ENCODE measurements at regions not wholly inside any gene's neighbourhood (a gene's known extent, or its start where the extent isn't known, plus 50 kb on each side); places are given as distances from the start of the nearest gene placed in this dataset.

DNA sequence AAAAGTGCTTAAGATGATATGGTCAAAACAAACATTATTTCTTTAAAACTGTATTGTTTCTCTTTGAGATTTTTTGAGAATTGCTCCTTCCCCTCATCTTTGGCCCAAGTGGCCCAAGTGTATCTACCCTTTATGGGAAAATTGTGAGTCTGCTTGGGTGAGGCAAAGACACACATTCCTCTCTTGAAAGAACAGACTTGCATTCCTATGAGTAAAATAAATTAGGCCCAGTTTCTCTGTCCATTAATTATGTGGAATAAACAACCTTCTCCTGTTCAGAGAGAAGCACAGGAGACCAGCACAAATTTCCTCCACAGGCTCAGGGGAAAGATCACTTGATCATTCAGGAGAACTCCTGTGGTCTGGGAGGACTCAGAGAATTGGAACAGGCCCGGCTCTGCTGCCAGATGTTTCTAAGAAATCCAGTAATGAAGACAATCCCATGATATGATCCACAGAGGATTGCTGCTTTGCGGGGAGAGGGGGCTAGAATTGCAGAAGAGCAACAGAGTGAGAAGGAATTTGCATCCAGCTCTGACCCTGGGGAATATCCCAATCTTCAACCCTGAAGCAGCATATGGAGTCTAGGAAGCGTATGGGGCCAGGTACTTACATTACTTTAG, 53.8 kb upstream of the BOC start:
- Histone ChIP-seq H2BK12ac (ENCODE audit: low read depth, low read length) (no peak overlapping the region), H3K27me3 (replicated peaks in 1 of 4; ENCODE audit: control insufficient read depth in 3 of 4, extremely low read depth in 1 of 4, insufficient read depth in 3 of 4, low read length in 3 of 4) (no peaks in the 10 kb centered on the region), H2BK5ac (ENCODE audit: low read depth, low read length) (no peak overlapping the region), H4K5ac (ENCODE audit: insufficient read length, low read depth, low read length) (no peak overlapping the region), H2BK20ac (ENCODE audit: low read length) (no peak overlapping the region), H3K23ac (ENCODE audit: insufficient read length) (no peak overlapping the region), H3K79me1 (ENCODE audit: low read depth, low read length) (no peaks in the 10 kb centered on the region), H4K8ac (ENCODE audit: extremely low read depth, insufficient read depth, low read length) (no peak overlapping the region), H3K14ac (ENCODE audit: insufficient read length) (no peak overlapping the region), H3K23me2 (ENCODE audit: low read depth, low read length) (no peaks in the 10 kb centered on the region; the same call in 1 of the 2 replicates), H3K9ac (replicated peaks in 1 of 4; ENCODE audit: extremely low read depth in 1 of 4, low read depth in 3 of 4, low read length in 3 of 4) (no peak overlapping the region), H3K9me3 (ENCODE audit: insufficient read depth in 2 of 2, low read depth in 1 of 2, low read length in 1 of 2) (no peaks in the 10 kb centered on the region), H3K4me3 (ENCODE audit: extremely low read depth in 1 of 4, insufficient read depth in 2 of 4, low read depth in 3 of 4, low read length in 4 of 4) (no peak overlapping the region), H2AFZ (ENCODE audit: low read length) (no peak overlapping the region), H4K91ac (replicated peaks; ENCODE audit: insufficient read length, low read length) (no peak overlapping the region), H3K18ac (ENCODE audit: extremely low read depth, low read length) (no peak overlapping the region), H3K27ac (ENCODE audit: low read depth, low read length) (no peak overlapping the region), H3K36me3 (ENCODE audit: control insufficient read depth in 2 of 4, insufficient read depth in 4 of 4, low read length in 3 of 4) (no peaks in the 10 kb centered on the region), H2BK15ac (ENCODE audit: low read length) (no peak overlapping the region), H2BK120ac (replicated peaks; ENCODE audit: low read depth, low read length) (no peak overlapping the region), H2AK5ac (ENCODE audit: low read depth, low read length) (no peak overlapping the region), H3K4ac (replicated peaks; ENCODE audit: insufficient read length, low read depth, low read length) (no peak overlapping the region), H3K56ac (replicated peaks; ENCODE audit: insufficient read length, low read depth, low read length) (no peak overlapping the region), H3K79me2 (ENCODE audit: control insufficient read depth in 1 of 2, insufficient read depth in 2 of 2, low read length in 2 of 2) (no peaks in the 10 kb centered on the region), H3K4me1 (replicated peaks in 1 of 4; ENCODE audit: control insufficient read depth in 3 of 4, insufficient read depth in 4 of 4, low read length in 3 of 4) (0 out of 7 replicates have a peak, but pooled peaks cover 0 to 2% (median 0%) of the 10 kb centered on the region in 4 experiments), H4K20me1 (replicated peaks in 1 of 2; ENCODE audit: control insufficient read depth in 1 of 2, insufficient read depth in 2 of 2, low read length in 2 of 2) (no peaks in the 10 kb centered on the region), H3K4me2 (ENCODE audit: insufficient read depth in 1 of 2, low read depth in 2 of 2, low read length in 2 of 2) (no peak overlapping the region)
- POLR2A ChIA-PET (ENCODE audit: partially characterized antibody), result no interaction called here
- WGBS, 2 experiments (ENCODE audit: extremely low coverage in 1 of 2, insufficient coverage in 1 of 2, insufficient read length in 1 of 2, insufficient replicate concordance in 2 of 2, low coverage in 1 of 2, low lambda C conversion rate in 2 of 2, missing lambda C conversion rate in 1 of 2), result 85% methylated on average over 3 of the region's 3 CpGs; no CpG with 5 or more reads in 1 of the 2 experiments
- CTCF ChIA-PET (ENCODE audit: partially characterized antibody), result no interaction called here
- DNase-seq (ENCODE audit: low read depth in 1 of 2, low spot score in 2 of 2) (no peak), FAIRE-seq (no peak)
- no peak for TF ChIP-seq POU5F1 (IDR thresholded peaks at IDR 0.05; ENCODE audit: low read depth, low read length)
- TF ChIP-seq FOSL1 (IDR thresholded peaks at IDR 0.05; ENCODE audit: insufficient read depth, low read depth, low read length), result no peak
- TF ChIP-seq TEAD4 (IDR thresholded peaks at IDR 0.05; ENCODE audit: low read depth, low read length), result no peak
- TF ChIP-seq SP2 (IDR thresholded peaks at IDR 0.05; ENCODE audit: low read length), result no peak
- TF ChIP-seq TAF7 (optimal IDR thresholded peaks at IDR 0.05; ENCODE audit: borderline replicate concordance, low read depth, low read length), result no peak
- TF ChIP-seq TAF1 (IDR thresholded peaks at IDR 0.05; ENCODE audit: low read depth, low read length), result no peak
